BE2C (cell line): ENCODE measurements at regions not wholly inside any gene's neighbourhood (a gene's known extent, or its start where the extent isn't known, plus 50 kb on each side); places are given as distances from the start of the nearest gene placed in this dataset.

Experiments used
- DNase-seq: peaks from one replicate; pipeline ENCODE4 v3.0.0-alpha.2; 2020
- H3K27me3 ChIP-seq: fragments of 250-450 bp; sonication (Bioruptor Pico); 2 replicates; pipeline ENCODE4 v1.5.1; 2020; ENCODE audit warnings: mild to moderate bottlenecking
- H3K36me3 ChIP-seq: fragments of 250-450 bp; sonication (Bioruptor Pico); 2 replicates; pipeline ENCODE4 v1.5.1; 2020; ENCODE audit warnings: mild to moderate bottlenecking
- H3K4me1 ChIP-seq: fragments of 250-450 bp; sonication (Bioruptor Pico); 2 replicates; pipeline ENCODE4 v1.5.1; 2020
- H3K4me3 ChIP-seq: 2 replicates; pipeline ENCODE4 v1.5.1; 2011; ENCODE audit warnings: low read depth, low read length
- H3K9me3 ChIP-seq: fragments of 250-450 bp; sonication (Bioruptor Pico); 2 replicates; pipeline ENCODE4 v1.5.1; 2020
- TF ChIP-seq, protein P1 (sequence below): IDR thresholded peaks from 2 replicates; pipeline ENCODE4 v1.5.1; 2012; ENCODE audit warnings: mild to moderate bottlenecking, low read depth, low read length

DNA sequence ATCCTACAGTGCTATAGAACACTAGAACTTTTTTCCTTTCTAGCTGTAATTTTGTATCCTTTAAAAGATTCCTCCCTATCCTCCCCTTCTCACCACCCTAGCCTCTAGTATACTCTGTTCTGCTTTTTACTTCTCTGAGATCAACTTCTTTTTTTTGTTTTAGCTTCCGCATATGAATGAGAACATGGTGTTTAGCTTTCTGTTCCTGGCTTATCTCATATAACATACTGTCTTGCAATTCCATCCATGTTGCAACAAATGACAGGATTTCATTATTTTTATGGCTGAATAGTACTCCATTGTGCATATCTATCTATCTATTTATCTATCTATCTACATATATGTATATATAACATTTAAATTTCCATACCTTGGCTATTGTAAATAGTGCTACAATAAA lies 126.0 kb upstream of the MAN2A1 start:
- DNase-seq: no peak
- no peak overlapping the region for H3K4me3 ChIP-seq
- TF ChIP-seq, protein P1, sequence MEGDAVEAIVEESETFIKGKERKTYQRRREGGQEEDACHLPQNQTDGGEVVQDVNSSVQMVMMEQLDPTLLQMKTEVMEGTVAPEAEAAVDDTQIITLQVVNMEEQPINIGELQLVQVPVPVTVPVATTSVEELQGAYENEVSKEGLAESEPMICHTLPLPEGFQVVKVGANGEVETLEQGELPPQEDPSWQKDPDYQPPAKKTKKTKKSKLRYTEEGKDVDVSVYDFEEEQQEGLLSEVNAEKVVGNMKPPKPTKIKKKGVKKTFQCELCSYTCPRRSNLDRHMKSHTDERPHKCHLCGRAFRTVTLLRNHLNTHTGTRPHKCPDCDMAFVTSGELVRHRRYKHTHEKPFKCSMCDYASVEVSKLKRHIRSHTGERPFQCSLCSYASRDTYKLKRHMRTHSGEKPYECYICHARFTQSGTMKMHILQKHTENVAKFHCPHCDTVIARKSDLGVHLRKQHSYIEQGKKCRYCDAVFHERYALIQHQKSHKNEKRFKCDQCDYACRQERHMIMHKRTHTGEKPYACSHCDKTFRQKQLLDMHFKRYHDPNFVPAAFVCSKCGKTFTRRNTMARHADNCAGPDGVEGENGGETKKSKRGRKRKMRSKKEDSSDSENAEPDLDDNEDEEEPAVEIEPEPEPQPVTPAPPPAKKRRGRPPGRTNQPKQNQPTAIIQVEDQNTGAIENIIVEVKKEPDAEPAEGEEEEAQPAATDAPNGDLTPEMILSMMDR: no peak

DNA sequence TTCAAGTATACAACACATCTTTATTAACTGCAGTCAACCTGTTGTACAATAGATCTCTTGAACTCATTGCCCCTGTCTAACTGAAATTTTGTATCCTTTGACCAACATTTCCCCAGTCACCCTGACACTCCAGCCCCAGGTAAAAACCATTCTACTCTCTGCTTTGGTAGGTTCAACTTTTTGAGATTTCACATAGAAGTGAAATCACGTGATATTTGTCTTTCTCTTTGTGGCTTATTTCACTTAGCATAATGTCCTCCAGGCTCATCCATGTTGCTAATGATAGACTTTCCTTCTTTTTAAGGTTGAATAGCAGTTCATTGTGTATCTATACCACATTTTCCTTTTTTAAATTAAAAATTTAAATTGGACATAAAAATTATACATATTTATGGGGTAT lies 126.5 kb upstream of the MAN2A1 start:
- TF ChIP-seq, protein P1: no peak
- H3K36me3 ChIP-seq: no peaks in the 10 kb centered on the region
- H3K9me3 ChIP-seq: no peaks in the 10 kb centered on the region
- H3K27me3 ChIP-seq: no peaks in the 10 kb centered on the region
- H3K4me1 ChIP-seq: peaks cover 7% of the 10 kb centered on the region
- H3K4me3 ChIP-seq: no peak overlapping the region
- no peak for DNase-seq

More for the DNA sequence above, 126.0 kb upstream of the MAN2A1 start:
- Histone ChIP-seq H3K4me1 (peaks cover 7% of the 10 kb centered on the region), H3K9me3 (no peaks in the 10 kb centered on the region), H3K27me3 (no peaks in the 10 kb centered on the region), H3K36me3 (no peaks in the 10 kb centered on the region)

GRCh38 chr5:109562441-109562840 lies 127.3 kb upstream of the MAN2A1 start:
- Histone ChIP-seq H3K4me1 (peaks cover 7% of the 10 kb centered on the region), H3K36me3 (no peaks in the 10 kb centered on the region), H3K27me3 (no peaks in the 10 kb centered on the region), H3K9me3 (no peaks in the 10 kb centered on the region), H3K4me3 (no peak overlapping the region)
- TF ChIP-seq, protein P1: no peak
- DNase-seq: no peak

- H3K27me3 ChIP-seq: no peaks in the 10 kb centered on the region
- TF ChIP-seq, protein P1: no peak
- DNase-seq: no peak
Measured at GRCh38 chr5:109561447-109561846, 128.3 kb upstream of the MAN2A1 start.

GRCh38 chr5:109560554-109560953 lies 129.2 kb upstream of the MAN2A1 start:
- no peaks in the 10 kb centered on the region for H3K36me3 ChIP-seq
- H3K4me3 ChIP-seq: no peak overlapping the region
- no peaks in the 10 kb centered on the region for H3K9me3 ChIP-seq
- TF ChIP-seq, protein P1: no peak
- no peak for DNase-seq
- H3K4me1 ChIP-seq: peaks cover 7% of the 10 kb centered on the region
- H3K27me3 ChIP-seq: no peaks in the 10 kb centered on the region

More at GRCh38 chr5:109561447-109561846, 128.3 kb upstream of the MAN2A1 start:
- Histone ChIP-seq H3K4me3 (no peak overlapping the region), H3K9me3 (no peaks in the 10 kb centered on the region), H3K36me3 (no peaks in the 10 kb centered on the region), H3K4me1 (peaks cover 7% of the 10 kb centered on the region)

GRCh38 chr5:109558952-109559351 lies 130.8 kb upstream of the MAN2A1 start:
- TF ChIP-seq, protein P1: no peak
- Histone ChIP-seq H3K4me3 (no peak overlapping the region), H3K9me3 (no peaks in the 10 kb centered on the region), H3K36me3 (no peaks in the 10 kb centered on the region), H3K27me3 (no peaks in the 10 kb centered on the region), H3K4me1 (peaks cover 7% of the 10 kb centered on the region)
- DNase-seq: no peak
